WI38 (cell line): ENCODE measurements at regions not wholly inside any gene's neighbourhood (a gene's known extent, or its start where the extent isn't known, plus 50 kb on each side); places are given as distances from the start of the nearest gene placed in this dataset.

ENCODE experiments used
- H3K4me3 ChIP-seq: 2 replicates; pipeline ENCODE4 v1.5.1; 2011; ENCODE audit warnings: low read depth, mild to moderate bottlenecking, control low read depth, low read length
- CTCF ChIP-seq: IDR thresholded peaks from 2 replicates; pipeline ENCODE4 v1.5.1; 2012; ENCODE audit warnings: low read depth, mild to moderate bottlenecking, control low read depth, low read length

DNA sequence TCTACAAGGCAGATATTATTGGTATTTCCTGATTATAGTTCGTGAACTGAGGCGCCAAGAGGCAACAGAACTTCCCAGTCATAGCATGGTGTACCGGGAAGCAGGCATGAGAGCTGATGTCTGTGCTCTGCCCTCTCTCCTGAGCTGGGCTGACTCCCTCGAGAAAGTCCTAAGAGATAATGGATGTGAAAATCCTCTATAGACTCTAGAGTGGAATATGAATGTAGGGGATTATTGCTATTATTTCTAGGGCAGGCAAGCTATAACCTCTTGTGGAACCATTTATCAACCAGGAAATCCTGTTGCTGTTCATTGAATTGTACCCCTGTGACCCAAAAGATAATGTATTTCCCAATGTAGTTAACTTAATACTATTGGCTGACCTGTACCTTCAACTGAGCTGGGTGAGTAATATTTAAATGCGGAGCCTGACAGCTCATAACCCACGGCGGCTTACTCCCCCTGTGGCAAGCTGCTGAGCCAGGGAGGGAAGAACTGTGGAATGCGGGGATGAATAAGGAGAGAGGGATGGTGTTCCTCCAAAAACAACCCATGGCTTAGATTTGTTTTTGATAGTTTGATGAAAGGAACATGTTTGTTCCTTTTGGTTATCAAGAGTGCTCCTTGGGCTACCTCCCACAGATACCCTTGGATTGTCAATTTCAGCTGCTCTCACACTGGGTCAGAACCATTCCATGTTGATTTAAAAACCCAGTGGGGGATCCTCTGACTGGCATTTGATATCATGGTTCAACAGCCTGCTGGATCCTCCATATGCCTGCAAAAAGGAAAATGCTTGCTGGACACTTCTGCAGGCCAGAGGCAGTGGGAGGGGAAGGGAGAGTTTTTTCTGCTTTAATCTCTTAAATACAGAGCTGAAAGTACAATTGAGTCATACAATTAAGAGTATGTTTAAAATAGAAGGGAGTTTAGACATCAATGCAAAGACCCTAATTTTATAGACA lies 339.0 kb upstream of the BOD1L1 start:
- H3K4me3 ChIP-seq: no peak overlapping the region
- TF ChIP-seq CTCF: no peak

DNA sequence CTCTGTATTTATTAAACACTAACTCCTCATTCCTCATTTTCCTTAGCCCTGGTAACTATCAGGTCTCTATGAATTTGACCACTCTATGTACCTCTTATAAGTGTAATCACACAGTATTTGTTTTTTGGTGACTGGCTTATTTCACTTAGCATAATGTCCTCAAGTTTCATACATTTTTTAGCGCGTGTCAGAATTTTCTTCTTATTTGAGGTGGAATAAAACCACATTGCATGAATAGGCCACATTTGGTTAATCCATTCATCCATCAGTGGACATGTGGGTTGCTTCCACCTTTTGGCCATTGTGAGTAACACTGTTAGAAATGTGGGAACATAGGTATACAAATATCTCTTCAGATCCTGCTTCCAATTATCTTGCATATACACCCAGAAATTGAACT lies 341.2 kb upstream of the BOD1L1 start:
- no peak for TF ChIP-seq CTCF
- no peak overlapping the region for H3K4me3 ChIP-seq

- TF ChIP-seq CTCF: no peak
These were observed 342.8 kb upstream of the BOD1L1 start for GRCh38 chr4:13970349-13970748.

GRCh38 chr4:13977746-13978145 lies 350.2 kb upstream of the BOD1L1 start:
- no peak for TF ChIP-seq CTCF
- no peak overlapping the region for H3K4me3 ChIP-seq

More at GRCh38 chr4:13970349-13970748, 342.8 kb upstream of the BOD1L1 start:
- H3K4me3 ChIP-seq: no peak overlapping the region

DNA sequence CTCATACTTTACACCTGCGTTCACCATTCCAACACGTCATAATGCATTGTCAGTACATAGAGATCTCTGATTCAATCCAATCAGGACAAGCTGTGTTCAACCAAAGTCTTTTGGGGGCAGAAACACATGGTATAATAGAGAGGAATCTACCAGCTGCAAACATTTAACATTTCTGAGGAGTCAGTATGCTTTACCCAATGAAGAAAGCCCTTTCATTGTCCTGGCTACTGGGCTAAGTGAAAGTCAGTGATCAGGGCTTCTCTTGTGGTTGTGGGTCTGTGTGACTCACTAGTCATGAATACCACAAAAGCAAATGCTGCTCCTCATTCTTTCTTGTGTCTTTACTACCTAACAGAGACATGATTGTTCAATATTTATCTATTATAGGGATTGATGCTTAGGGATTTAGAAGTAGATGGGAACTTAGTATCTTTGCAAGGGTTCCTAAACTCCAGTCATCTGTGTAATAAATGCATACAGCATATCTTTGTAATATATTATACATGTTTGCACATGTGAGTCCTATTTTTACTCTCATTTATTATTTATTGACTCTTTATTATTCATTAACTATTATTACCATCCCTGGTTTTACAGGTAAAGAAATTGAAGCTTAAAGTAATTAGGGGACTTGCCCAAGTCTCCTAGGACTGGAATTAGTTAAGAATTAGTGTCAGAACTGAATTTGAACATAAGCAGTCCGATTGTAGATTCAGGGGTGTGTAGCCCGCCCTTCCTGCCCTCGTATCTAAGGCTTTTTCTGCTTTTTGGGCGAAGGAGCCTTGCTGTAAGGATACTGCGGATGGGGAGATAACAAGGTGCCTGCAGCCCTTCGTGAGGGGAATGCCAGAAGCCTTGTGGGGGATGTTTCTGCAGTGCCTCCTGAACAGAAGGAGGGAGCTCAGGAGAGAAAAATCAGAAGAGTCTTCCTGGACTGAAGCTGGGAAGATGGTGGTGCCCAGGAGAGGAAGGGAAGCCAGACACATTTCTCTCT lies 353.1 kb upstream of the BOD1L1 start:
- no peak overlapping the region for H3K4me3 ChIP-seq
- TF ChIP-seq CTCF: no peak

DNA sequence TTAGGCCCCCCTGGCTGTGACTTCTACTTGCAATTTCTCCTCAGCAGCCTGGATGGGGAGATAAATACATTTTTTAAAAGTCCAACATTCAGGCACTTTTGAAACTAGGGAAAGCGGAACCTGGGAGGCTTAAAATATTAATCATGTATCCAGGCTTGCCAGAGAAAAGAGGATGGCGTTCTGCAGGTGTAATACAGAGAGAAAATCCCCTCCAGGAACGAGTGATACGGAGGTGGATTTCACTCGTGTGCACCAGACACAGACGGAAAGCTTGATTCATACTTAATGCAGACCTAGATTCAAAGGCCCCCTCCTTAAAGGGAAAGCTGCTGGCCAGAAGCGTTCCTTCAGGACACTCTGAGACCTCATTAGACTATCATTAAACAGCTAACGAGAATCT lies 354.0 kb upstream of the BOD1L1 start:
- no peak for TF ChIP-seq CTCF
- H3K4me3 ChIP-seq: no peak overlapping the region
